ENCODE measurements at regions not wholly inside any gene's neighbourhood (a gene's known extent, or its start where the extent isn't known, plus 50 kb on each side); places are given as distances from the start of the nearest gene placed in this dataset.

- DNase-seq (ENCODE audit: low spot score) = no peak
These were observed 167.3 kb downstream of the TMEM18 start for GRCh38 chr2:509888-510287.

GRCh38 chr2:508121-508520 is 169.1 kb downstream of the TMEM18 start:
- DNase-seq (ENCODE audit: low spot score) = no peak

- DNase-seq (ENCODE audit: low spot score) = no peak
These were observed 170.3 kb downstream of the TMEM18 start for GRCh38 chr2:506866-507265.

GRCh38 chr2:506451-506850 is 170.8 kb downstream of the TMEM18 start:
- DNase-seq (ENCODE audit: low spot score) = no peak

GRCh38 chr2:505941-506340 is 171.3 kb downstream of the TMEM18 start:
- no peak for DNase-seq (ENCODE audit: low spot score)

GRCh38 chr2:503288-503999 is 173.8 kb downstream of the TMEM18 start:
- no peak for DNase-seq (ENCODE audit: low spot score)

GRCh38 chr2:502831-503230 is 174.4 kb downstream of the TMEM18 start:
- no peak for DNase-seq (ENCODE audit: low spot score)

GRCh38 chr2:501667-502066 is 175.5 kb downstream of the TMEM18 start:
- DNase-seq (ENCODE audit: low spot score) = no peak

- peak; percentile 9 for DNase-seq (ENCODE audit: low spot score)
These were observed 176.1 kb downstream of the TMEM18 start for GRCh38 chr2:501130-501529.

GRCh38 chr2:499726-500125 is 177.5 kb downstream of the TMEM18 start:
- DNase-seq (ENCODE audit: low spot score) = no peak

GRCh38 chr2:498493-499178 is 178.6 kb downstream of the TMEM18 start:
- DNase-seq (ENCODE audit: low spot score) = no peak

GRCh38 chr2:497770-498492 is 179.3 kb downstream of the TMEM18 start:
- DNase-seq (ENCODE audit: low spot score) = no peak

GRCh38 chr2:496729-497128 is 180.5 kb downstream of the TMEM18 start:
- DNase-seq (ENCODE audit: low spot score) = no peak

- no peak for DNase-seq (ENCODE audit: low spot score)
These were observed 181.4 kb downstream of the TMEM18 start for GRCh38 chr2:495745-496275.

GRCh38 chr2:494853-495252 is 182.4 kb downstream of the TMEM18 start:
- DNase-seq (ENCODE audit: low spot score) = no peak

- no peak for DNase-seq (ENCODE audit: low spot score)
These were observed 184.0 kb downstream of the TMEM18 start for GRCh38 chr2:493228-493627.

- no peak for DNase-seq (ENCODE audit: low spot score)
These were observed 185.0 kb downstream of the TMEM18 start for GRCh38 chr2:492178-492577.

- no peak for DNase-seq (ENCODE audit: low spot score)
These were observed 187.4 kb downstream of the TMEM18 start for GRCh38 chr2:489838-490237.

- DNase-seq (ENCODE audit: low spot score) = no peak
These were observed 188.1 kb downstream of the TMEM18 start for GRCh38 chr2:489084-489483.

GRCh38 chr2:487186-488079 is 189.8 kb downstream of the TMEM18 start:
- DNase-seq (ENCODE audit: low spot score) = no peak

- no peak for DNase-seq (ENCODE audit: low spot score)
These were observed 190.8 kb downstream of the TMEM18 start for GRCh38 chr2:486371-486770.

GRCh38 chr2:481388-481787 is 193.5 kb upstream of the ALKAL2 start:
- no peak for DNase-seq (ENCODE audit: low spot score)
